ENCODE measurements at regions not wholly inside any gene's neighbourhood (a gene's known extent, or its start where the extent isn't known, plus 50 kb on each side); places are given as distances from the start of the nearest gene placed in this dataset.
A peak's percentile ranks its signal among the peaks of the same experiment; 100 is the strongest.

DNA sequence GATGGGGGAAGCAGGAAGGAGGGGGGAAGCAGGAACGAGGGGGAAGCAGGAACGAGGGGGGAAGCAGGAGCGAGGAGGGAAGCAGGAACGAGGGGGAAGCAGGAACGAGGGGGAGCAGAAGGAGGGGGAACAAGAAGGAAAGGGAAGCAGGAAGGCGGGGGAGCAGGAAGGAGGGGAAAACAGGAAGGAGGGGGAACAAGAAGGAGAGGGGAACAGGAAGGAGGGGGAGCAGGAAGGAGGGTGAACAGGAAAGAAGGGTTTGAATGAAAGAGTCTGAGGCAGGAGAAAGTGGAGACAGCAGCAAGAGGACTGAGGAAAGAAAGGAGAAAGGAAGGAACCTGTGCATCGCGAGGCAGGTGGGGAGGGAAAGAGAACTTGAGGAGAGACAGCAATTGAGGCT, 256.6 kb downstream of the PTEN start:
- peak overlapping the region; percentile 56 for H3K27ac ChIP-seq (ENCODE audit: low read depth, low read length)
- no peaks in the 10 kb centered on the region for H3K9me2 ChIP-seq (replicated peaks; ENCODE audit: control insufficient read depth, low read length)
- H3K36me3 ChIP-seq (ENCODE audit: control insufficient read depth, low read length), result 0 out of 2 replicates have a peak, but pooled peaks cover 4% of the 10 kb centered on the region
- H3K4me1 ChIP-seq (ENCODE audit: control insufficient read depth, low read length), result peaks cover 84% of the 10 kb centered on the region
- H3F3A ChIP-seq (ENCODE audit: control insufficient read depth, insufficient read depth), result peaks cover 34% of the 10 kb centered on the region
- H3K79me2 ChIP-seq (ENCODE audit: control insufficient read depth, low read length), result no peaks in the 10 kb centered on the region
- no peaks in the 10 kb centered on the region for H3K27me3 ChIP-seq (ENCODE audit: control insufficient read depth, low read length)
- H4K20me1 ChIP-seq (ENCODE audit: control insufficient read depth, insufficient read depth, low read depth, low read length), result no peaks in the 10 kb centered on the region
- TF ChIP-seq EZH2phosphoT487 (IDR thresholded peaks at IDR 0.05; ENCODE audit: borderline replicate concordance, low read length) (no peak), CTCF (IDR thresholded peaks at IDR 0.05; ENCODE audit: low read depth, low read length, poor library complexity, severe bottlenecking) (no peak)
- H3K9me3 ChIP-seq (ENCODE audit: control insufficient read depth, insufficient read depth, low read length), result no peaks in the 10 kb centered on the region
- peak overlapping the region; percentile 52 for H3K4me3 ChIP-seq (ENCODE audit: low read length)
- peak overlapping the region; percentile 56 for H3K4me2 ChIP-seq (ENCODE audit: low read length)

GRCh38 chr10:88120599-88121333, 257.3 kb downstream of the PTEN start:
- no peaks in the 10 kb centered on the region for H3K27me3 ChIP-seq (ENCODE audit: control insufficient read depth, low read length)
- TF ChIP-seq CTCF (IDR thresholded peaks at IDR 0.05; ENCODE audit: low read depth, low read length, poor library complexity, severe bottlenecking), result no peak
- no peak for TF ChIP-seq EZH2phosphoT487 (IDR thresholded peaks at IDR 0.05; ENCODE audit: borderline replicate concordance, low read length)
- no peaks in the 10 kb centered on the region for H3K9me3 ChIP-seq (ENCODE audit: control insufficient read depth, insufficient read depth, low read length)
- H3F3A ChIP-seq (ENCODE audit: control insufficient read depth, insufficient read depth), result peaks cover 30% of the 10 kb centered on the region
- peak overlapping the region; percentile 52 for H3K4me3 ChIP-seq (ENCODE audit: low read length)
- no peaks in the 10 kb centered on the region for H3K9me2 ChIP-seq (replicated peaks; ENCODE audit: control insufficient read depth, low read length)
- no peaks in the 10 kb centered on the region for H4K20me1 ChIP-seq (ENCODE audit: control insufficient read depth, insufficient read depth, low read depth, low read length)
- H3K36me3 ChIP-seq (ENCODE audit: control insufficient read depth, low read length), result 0 out of 2 replicates have a peak, but pooled peaks cover 4% of the 10 kb centered on the region
- peak overlapping the region; percentile 56 for H3K4me2 ChIP-seq (ENCODE audit: low read length)
- no peaks in the 10 kb centered on the region for H3K79me2 ChIP-seq (ENCODE audit: control insufficient read depth, low read length)
- peak overlapping the region; percentile 56 for H3K27ac ChIP-seq (ENCODE audit: low read depth, low read length)
- H3K4me1 ChIP-seq (ENCODE audit: control insufficient read depth, low read length), result peaks cover 77% of the 10 kb centered on the region

- no peak for TF ChIP-seq CTCF (IDR thresholded peaks at IDR 0.05; ENCODE audit: low read depth, low read length, poor library complexity, severe bottlenecking)
- TF ChIP-seq EZH2phosphoT487 (IDR thresholded peaks at IDR 0.05; ENCODE audit: borderline replicate concordance, low read length), result no peak
- H3K4me1 ChIP-seq (ENCODE audit: control insufficient read depth, low read length), result peaks cover 72% of the 10 kb centered on the region
- no peaks in the 10 kb centered on the region for H3K27me3 ChIP-seq (ENCODE audit: control insufficient read depth, low read length)
- no peak overlapping the region for H3K4me2 ChIP-seq (ENCODE audit: low read length)
- H3K9me3 ChIP-seq (ENCODE audit: control insufficient read depth, insufficient read depth, low read length), result no peaks in the 10 kb centered on the region
- H3K9me2 ChIP-seq (replicated peaks; ENCODE audit: control insufficient read depth, low read length), result no peaks in the 10 kb centered on the region
- no peaks in the 10 kb centered on the region for H3K79me2 ChIP-seq (ENCODE audit: control insufficient read depth, low read length)
- 0 out of 2 replicates have a peak, but pooled peaks cover 4% of the 10 kb centered on the region for H3K36me3 ChIP-seq (ENCODE audit: control insufficient read depth, low read length)
- H3F3A ChIP-seq (ENCODE audit: control insufficient read depth, insufficient read depth), result peaks cover 26% of the 10 kb centered on the region
- no peak overlapping the region for H3K27ac ChIP-seq (ENCODE audit: low read depth, low read length)
- no peaks in the 10 kb centered on the region for H4K20me1 ChIP-seq (ENCODE audit: control insufficient read depth, insufficient read depth, low read depth, low read length)
- no peak overlapping the region for H3K4me3 ChIP-seq (ENCODE audit: low read length)
Measured at GRCh38 chr10:88121361-88121760, 257.9 kb downstream of the PTEN start.

All from DOHH2 (cell line).